B cell (primary cell): ENCODE measurements at regions not wholly inside any gene's neighbourhood (a gene's known extent, or its start where the extent isn't known, plus 50 kb on each side); places are given as distances from the start of the nearest gene placed in this dataset.

Source experiments
- ATAC-seq: fragments of 200-7000 bp; cut with Tn5 transposase; one replicate; pipeline ENCODE4 v1.10.0; 2021; ENCODE audit warnings: low read depth, mild to moderate bottlenecking, moderate number of reproducible peaks, moderate library complexity
- CTCF ChIA-PET: fragments of 350-600 bp; sonication (Branson Sonifier 250); formaldehyde crosslinking; loops from one replicate; lab custom pipeline; 2021; ENCODE audit warnings: antibody characterized with exemption, inconsistent platforms; lab: Charles Lee
- POLR2A ChIA-PET: fragments of 350-600 bp; sonication (Branson Sonifier 250); formaldehyde crosslinking; loops from one replicate; lab custom pipeline; 2021; ENCODE audit warnings: antibody characterized with exemption; lab: Charles Lee
- DNase-seq: peaks from one replicate; pipeline ENCODE4 v3.0.0; 2013
- H2AFZ ChIP-seq: 2 replicates; pipeline ENCODE4 v1.6.1; 2012; ENCODE audit warnings: mild to moderate bottlenecking, low read depth, low read length; ENCODE audit not compliant: insufficient read depth, poor library complexity, severe bottlenecking
- H3K27ac ChIP-seq, 2 donors: 1 replicate in 1 of 2; 2 replicates in 1 of 2; pipeline ENCODE4 v1.5.1; 2012 to 2013; ENCODE audit warnings: low read length in 2 of 2, mild to moderate bottlenecking in 2 of 2, moderate library complexity in 1 of 2
- H3K27me3 ChIP-seq, 4 experiments: fragments of 200-600 bp in 1 of 4; sonication (generic) in 1 of 4; replicated peaks in 1 of 4; 1 replicate in 2 of 4; 2 replicates in 2 of 4; pipeline versions ENCODE4 v1.6.1 to v1.7.0; 2013 to 2016; ENCODE audit warnings: low read length in 3 of 4, mild to moderate bottlenecking in 2 of 4, mixed read lengths in 1 of 4, moderate library complexity in 1 of 4; ENCODE audit not compliant: insufficient read depth in 4 of 4, control insufficient read depth in 3 of 4; ENCODE audit errors: control extremely low read depth in 1 of 4
- H3K36me3 ChIP-seq, 2 experiments: replicated peaks in 1 of 2; 1 replicate in 1 of 2; 2 replicates in 1 of 2; pipeline versions ENCODE4 v1.6.1 to v1.7.1; 2013; ENCODE audit warnings: low read length in 1 of 2; ENCODE audit not compliant: insufficient read depth in 2 of 2, control insufficient read depth in 1 of 2; ENCODE audit errors: control extremely low read depth in 1 of 2, extremely low read depth in 1 of 2
- H3K4me1 ChIP-seq, 2 donors: fragments of 200-600 bp in 1 of 2; sonication (generic) in 1 of 2; 1 replicate in 1 of 2; 2 replicates in 1 of 2; pipeline versions ENCODE4 v1.5.1 to v1.6.1; 2013 to 2017; ENCODE audit warnings: low read length in 2 of 2; ENCODE audit not compliant: control insufficient read depth in 2 of 2, insufficient read depth in 2 of 2
- H3K4me2 ChIP-seq: replicated peaks from 2 replicates; pipeline ENCODE3; 2012; ENCODE audit warnings: mild to moderate bottlenecking, low read depth, low read length; ENCODE audit not compliant: poor library complexity, severe bottlenecking
- H3K4me3 ChIP-seq, 5 experiments: fragments of 200-600 bp in 1 of 5; sonication (generic) in 1 of 5; 1 replicate in 3 of 5; 2 replicates in 2 of 5; pipeline versions ENCODE4 v1.5.1 to v1.7.0; 2011 to 2016; ENCODE audit warnings: low read length in 4 of 5, mild to moderate bottlenecking in 4 of 5, low read depth in 2 of 5, control low read depth in 1 of 5, moderate library complexity in 1 of 5; ENCODE audit not compliant: insufficient read depth in 1 of 5; ENCODE audit errors: control extremely low read depth in 1 of 5, extremely low read depth in 1 of 5
- H3K79me2 ChIP-seq: fragments of 200-600 bp; sonication (generic); one replicate; pipeline ENCODE4 v1.6.0; 2016; ENCODE audit warnings: low read length; ENCODE audit not compliant: control insufficient read depth, insufficient read depth
- H3K9ac ChIP-seq: fragments of 200-600 bp; sonication (generic); 2 replicates; pipeline ENCODE4 v1.6.1; 2017; ENCODE audit warnings: mild to moderate bottlenecking, low read length, moderate library complexity
- H3K9me3 ChIP-seq, 3 donors: one replicate each; pipeline versions ENCODE4 v1.6.1 to v1.7.1; 2013; ENCODE audit warnings: low read length in 2 of 3; ENCODE audit not compliant: control insufficient read depth in 2 of 3, insufficient read depth in 1 of 3; ENCODE audit errors: control extremely low read depth in 1 of 3
- H4K20me1 ChIP-seq: 2 replicates; pipeline ENCODE4 v1.6.0; 2012; ENCODE audit warnings: mild to moderate bottlenecking, low read length; ENCODE audit not compliant: insufficient read depth, control insufficient read depth, poor library complexity, severe bottlenecking
- H3K27ac Mint-ChIP-seq: one replicate; pipeline ENCODE4 v1.8.0; 2021; ENCODE audit warnings: mixed read lengths
- H3K27me3 Mint-ChIP-seq: one replicate; pipeline ENCODE4 v1.8.0; 2021; ENCODE audit warnings: mixed read lengths
- H3K4me1 Mint-ChIP-seq: one replicate; pipeline ENCODE4 v1.8.0; 2021; ENCODE audit warnings: mixed read lengths
- H3K4me3 Mint-ChIP-seq: one replicate; pipeline ENCODE4 v1.8.0; 2021; ENCODE audit warnings: mixed read lengths
- H3K9me3 Mint-ChIP-seq: one replicate; pipeline ENCODE4 v1.8.0; 2022; ENCODE audit warnings: mixed read lengths; ENCODE audit not compliant: insufficient read depth
- EZH2 ChIP-seq: IDR thresholded peaks from 2 replicates; pipeline ENCODE4 v1.6.1; 2012; ENCODE audit warnings: borderline replicate concordance, low read depth, mild to moderate bottlenecking, moderate library complexity, low read length; ENCODE audit not compliant: insufficient read depth, poor library complexity, severe bottlenecking
- WGBS: methylation state at CpG from one replicate; pipeline ENCODE4 v1.1.5; 2013; ENCODE audit warnings: missing lambda C conversion rate; ENCODE audit not compliant: insufficient coverage; 5-methylcytosine and 5-hydroxymethylcytosine counted together
- intact Hi-C: fragments of 100-400 bp; cut with micrococcal nuclease; formaldehyde crosslinking; loops from one replicate; pipeline ENCODE4 v1.10.0; 2022
- TF ChIP-seq, protein P1 (sequence below): fragments of 200-600 bp; IDR thresholded peaks from one replicate; pipeline ENCODE4 v1.8.0; 2022; ENCODE audit warnings: antibody characterized with exemption, mild to moderate bottlenecking

DNA sequence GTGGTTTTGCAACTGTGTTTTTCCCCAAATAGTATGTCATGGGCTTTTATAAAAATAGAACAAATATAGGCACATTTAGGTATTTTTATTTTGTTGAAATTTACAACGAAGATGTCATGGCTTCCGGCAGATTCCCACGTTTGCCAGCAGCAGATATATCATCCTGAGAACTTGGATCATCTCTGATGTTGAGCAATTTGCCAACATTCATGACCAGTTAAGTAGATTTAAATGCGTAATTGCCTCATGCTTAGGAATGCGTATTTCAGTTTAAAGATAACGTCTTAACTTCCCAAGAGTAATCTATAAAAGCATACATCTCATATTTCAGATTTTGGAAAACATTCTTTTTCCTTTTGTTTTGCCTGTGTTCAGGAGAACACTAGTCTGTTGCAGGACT is 457.8 kb downstream of the QKI start:
- H3K4me3 Mint-ChIP-seq = no peak overlapping the region
- POLR2A ChIA-PET = no interaction called here
- H3K4me2 ChIP-seq = no peak overlapping the region
- H3K9me3 Mint-ChIP-seq = no peaks in the 10 kb centered on the region
- H3K4me1 Mint-ChIP-seq = peaks cover 2% of the 10 kb centered on the region
- intact Hi-C loops = no loop called here
- DNase-seq = no peak
- peaks cover 0 to 3% (median 0%) of the 10 kb centered on the region in 3 donors for H3K9me3 ChIP-seq
- no peak for ATAC-seq
- H3K4me1 ChIP-seq = no peaks in the 10 kb centered on the region
- H3K4me3 ChIP-seq = no peak overlapping the region
- no peak overlapping the region for H3K27ac ChIP-seq
- H3K27me3 Mint-ChIP-seq = peaks cover 26% of the 10 kb centered on the region
- no peaks in the 10 kb centered on the region for H4K20me1 ChIP-seq
- CTCF ChIA-PET = no interaction called here
- no peaks in the 10 kb centered on the region for H3K27me3 ChIP-seq
- 97% methylated on average over 4 of the region's 6 CpGs for WGBS
- H3K36me3 ChIP-seq = no peaks in the 10 kb centered on the region
- H3K79me2 ChIP-seq = no peaks in the 10 kb centered on the region
- no peak overlapping the region for H3K27ac Mint-ChIP-seq
- no peak for TF ChIP-seq EZH2
- no peak overlapping the region for H2AFZ ChIP-seq
- no peak overlapping the region for H3K9ac ChIP-seq

DNA sequence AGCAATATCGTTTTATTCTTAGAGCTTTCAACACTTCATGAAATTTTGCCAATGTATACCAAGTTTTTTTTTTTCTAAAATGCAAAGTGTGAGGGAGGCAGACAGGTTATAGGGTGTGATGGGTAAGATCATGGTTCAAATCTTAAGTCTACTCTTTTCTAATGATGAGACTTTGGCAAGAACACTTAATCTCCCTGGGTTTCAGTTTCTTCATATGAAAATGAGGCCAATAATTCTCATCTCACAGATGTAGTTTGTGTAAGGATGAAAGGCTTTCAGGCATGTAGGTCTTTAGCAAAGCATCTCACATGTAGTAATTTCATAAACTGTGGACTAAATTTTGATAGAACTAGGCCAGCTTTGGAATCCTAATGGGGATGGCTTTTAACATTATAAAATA is 457.1 kb downstream of the QKI start:
- intact Hi-C loops = no loop called here
- ATAC-seq (no peak), DNase-seq (no peak)
- H4K20me1 ChIP-seq = no peaks in the 10 kb centered on the region
- Mint-ChIP-seq H3K4me1 (peaks cover 2% of the 10 kb centered on the region), H3K4me3 (no peak overlapping the region), H3K27ac (no peak overlapping the region), H3K9me3 (no peaks in the 10 kb centered on the region), H3K27me3 (peaks cover 23% of the 10 kb centered on the region)
- H3K4me3 ChIP-seq = no peak overlapping the region
- WGBS = no CpG with 5 or more reads among the region's 1 CpG
- no peaks in the 10 kb centered on the region for H3K4me1 ChIP-seq
- CTCF ChIA-PET = no interaction called here
- no peak overlapping the region for H3K9ac ChIP-seq
- no peak overlapping the region for H2AFZ ChIP-seq
- peaks cover 0 to 4% (median 0%) of the 10 kb centered on the region in 4 experiments for H3K27me3 ChIP-seq
- POLR2A ChIA-PET = no interaction called here
- TF ChIP-seq, protein P1, sequence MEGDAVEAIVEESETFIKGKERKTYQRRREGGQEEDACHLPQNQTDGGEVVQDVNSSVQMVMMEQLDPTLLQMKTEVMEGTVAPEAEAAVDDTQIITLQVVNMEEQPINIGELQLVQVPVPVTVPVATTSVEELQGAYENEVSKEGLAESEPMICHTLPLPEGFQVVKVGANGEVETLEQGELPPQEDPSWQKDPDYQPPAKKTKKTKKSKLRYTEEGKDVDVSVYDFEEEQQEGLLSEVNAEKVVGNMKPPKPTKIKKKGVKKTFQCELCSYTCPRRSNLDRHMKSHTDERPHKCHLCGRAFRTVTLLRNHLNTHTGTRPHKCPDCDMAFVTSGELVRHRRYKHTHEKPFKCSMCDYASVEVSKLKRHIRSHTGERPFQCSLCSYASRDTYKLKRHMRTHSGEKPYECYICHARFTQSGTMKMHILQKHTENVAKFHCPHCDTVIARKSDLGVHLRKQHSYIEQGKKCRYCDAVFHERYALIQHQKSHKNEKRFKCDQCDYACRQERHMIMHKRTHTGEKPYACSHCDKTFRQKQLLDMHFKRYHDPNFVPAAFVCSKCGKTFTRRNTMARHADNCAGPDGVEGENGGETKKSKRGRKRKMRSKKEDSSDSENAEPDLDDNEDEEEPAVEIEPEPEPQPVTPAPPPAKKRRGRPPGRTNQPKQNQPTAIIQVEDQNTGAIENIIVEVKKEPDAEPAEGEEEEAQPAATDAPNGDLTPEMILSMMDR = no peak
- TF ChIP-seq EZH2 = no peak
- no peaks in the 10 kb centered on the region for H3K79me2 ChIP-seq
- no peak overlapping the region for H3K27ac ChIP-seq
- peaks cover 0 to 3% (median 0%) of the 10 kb centered on the region in 3 donors for H3K9me3 ChIP-seq
- no peak overlapping the region for H3K4me2 ChIP-seq
- H3K36me3 ChIP-seq = no peaks in the 10 kb centered on the region
